Neural crest cell (in vitro differentiated cells): ENCODE measurements at regions not wholly inside any gene's neighbourhood (a gene's known extent, or its start where the extent isn't known, plus 50 kb on each side); places are given as distances from the start of the nearest gene placed in this dataset.

ENCODE experiments used
- DNase-seq: peaks from one replicate; pipeline ENCODE4 v3.0.0; 2021; ENCODE audit warnings: low read depth, mixed read lengths, low spot score
- H3K27ac Mint-ChIP-seq: one replicate; pipeline ENCODE4 v1.8.0; 2021; ENCODE audit warnings: mild to moderate bottlenecking, mixed read lengths; ENCODE audit not compliant: unreplicated experiment
- H3K27me3 Mint-ChIP-seq: 2 replicates; pipeline ENCODE4 v1.8.0; 2021; ENCODE audit warnings: low read depth, mild to moderate bottlenecking, mixed read lengths
- H3K36me3 Mint-ChIP-seq: 2 replicates; pipeline ENCODE4 v1.8.0; 2021; ENCODE audit warnings: low read depth, mild to moderate bottlenecking, mixed read lengths
- H3K4me1 Mint-ChIP-seq: 2 replicates; pipeline ENCODE4 v1.8.0; 2021; ENCODE audit warnings: mixed read lengths
- H3K4me3 Mint-ChIP-seq: one replicate; pipeline ENCODE4 v1.8.0; 2021; ENCODE audit warnings: mild to moderate bottlenecking, mixed read lengths
- H3K9me3 Mint-ChIP-seq: 2 replicates; pipeline ENCODE4 v1.8.0; 2021; ENCODE audit warnings: mixed read lengths
- CTCF ChIP-seq: fragments of 200-600 bp; sonication (generic); conservative IDR thresholded peaks from 2 replicates; pipeline ENCODE4 v1.5.0; 2021; ENCODE audit warnings: antibody characterized with exemption, mild to moderate bottlenecking

- H3K27ac Mint-ChIP-seq = peak overlapping the region; percentile 92
These were observed 210.0 kb downstream of the DLL1 start for GRCh38 chr6:170080828-170081371.

GRCh38 chr6:170080169-170080827, 210.6 kb downstream of the DLL1 start:
- H3K4me3 Mint-ChIP-seq = peak overlapping the region; percentile 31
- peaks cover 4% of the 10 kb centered on the region for H3K9me3 Mint-ChIP-seq
- peaks cover 35% of the 10 kb centered on the region for H3K4me1 Mint-ChIP-seq
- TF ChIP-seq CTCF = no peak
- no peak for DNase-seq
- H3K27ac Mint-ChIP-seq = no peak overlapping the region
- peaks cover 92% of the 10 kb centered on the region for H3K27me3 Mint-ChIP-seq
- peaks cover 3% of the 10 kb centered on the region for H3K36me3 Mint-ChIP-seq

More at GRCh38 chr6:170080828-170081371, 210.0 kb downstream of the DLL1 start:
- TF ChIP-seq CTCF = no peak
- H3K4me1 Mint-ChIP-seq = peaks cover 35% of the 10 kb centered on the region
- peak; percentile 73 for DNase-seq
- H3K9me3 Mint-ChIP-seq = peaks cover 4% of the 10 kb centered on the region
- peaks cover 3% of the 10 kb centered on the region for H3K36me3 Mint-ChIP-seq
- H3K4me3 Mint-ChIP-seq = peak overlapping the region; percentile 31
- peaks cover 92% of the 10 kb centered on the region for H3K27me3 Mint-ChIP-seq

- Mint-ChIP-seq H3K27ac (peak overlapping the region; percentile 43), H3K36me3 (peaks cover 6% of the 10 kb centered on the region), H3K9me3 (peaks cover 11% of the 10 kb centered on the region), H3K27me3 (peaks cover 90% of the 10 kb centered on the region), H3K4me3 (no peak overlapping the region), H3K4me1 (peaks cover 21% of the 10 kb centered on the region)
- no peak for DNase-seq
- TF ChIP-seq CTCF = no peak
These were observed 214.3 kb downstream of the DLL1 start for GRCh38 chr6:170076466-170077165.

GRCh38 chr6:170075659-170076223, 215.1 kb downstream of the DLL1 start:
- DNase-seq = no peak
- no peak for TF ChIP-seq CTCF
- Mint-ChIP-seq H3K4me3 (no peak overlapping the region), H3K27ac (peak overlapping the region; percentile 12), H3K27me3 (peaks cover 86% of the 10 kb centered on the region), H3K9me3 (peaks cover 11% of the 10 kb centered on the region), H3K36me3 (peaks cover 6% of the 10 kb centered on the region), H3K4me1 (peaks cover 14% of the 10 kb centered on the region)

GRCh38 chr6:170074907-170075306, 216.0 kb downstream of the DLL1 start:
- Mint-ChIP-seq H3K4me1 (peaks cover 6% of the 10 kb centered on the region), H3K36me3 (peaks cover 9% of the 10 kb centered on the region), H3K27me3 (peaks cover 84% of the 10 kb centered on the region), H3K27ac (no peak overlapping the region), H3K9me3 (peaks cover 13% of the 10 kb centered on the region), H3K4me3 (no peak overlapping the region)
- DNase-seq = no peak
- no peak for TF ChIP-seq CTCF
